SHP77 (cell line): ENCODE measurements at regions not wholly inside any gene's neighbourhood (a gene's known extent, or its start where the extent isn't known, plus 50 kb on each side); places are given as distances from the start of the nearest gene placed in this dataset.

Experiments
- DNase-seq, 2 experiments: peaks; one replicate each; lab custom pipeline; 2025; lab: John Stamatoyannopoulos, UW

GRCh38 chr12:46468813-46469212, 96.2 kb upstream of the SLC38A2 start:
- no peak for DNase-seq

- DNase-seq = no peak
These were observed 95.6 kb upstream of the SLC38A2 start for GRCh38 chr12:46468160-46468559.

- no peak for DNase-seq
These were observed 92.7 kb upstream of the SLC38A2 start for GRCh38 chr12:46465307-46465706.

GRCh38 chr12:46464863-46465262, 92.3 kb upstream of the SLC38A2 start:
- DNase-seq = no peak

GRCh38 chr12:46462641-46463355, 90.2 kb upstream of the SLC38A2 start:
- no peak for DNase-seq

- DNase-seq = no peak
These were observed 89.5 kb upstream of the SLC38A2 start for GRCh38 chr12:46461907-46462640.

- DNase-seq = no peak
These were observed 88.9 kb upstream of the SLC38A2 start for GRCh38 chr12:46461459-46461858.

- DNase-seq = no peak
These were observed 88.2 kb upstream of the SLC38A2 start for GRCh38 chr12:46460682-46461210.

- no peak for DNase-seq
These were observed 87.4 kb upstream of the SLC38A2 start for GRCh38 chr12:46459861-46460545.

- DNase-seq = no peak
These were observed 86.5 kb upstream of the SLC38A2 start for GRCh38 chr12:46459111-46459510.

- DNase-seq = no peak
These were observed 86.0 kb upstream of the SLC38A2 start for GRCh38 chr12:46458500-46459102.

GRCh38 chr12:46457958-46458357, 85.4 kb upstream of the SLC38A2 start:
- DNase-seq = no peak

GRCh38 chr12:46456356-46457334, 84.1 kb upstream of the SLC38A2 start:
- DNase-seq = no peak

GRCh38 chr12:46455648-46456352, 83.2 kb upstream of the SLC38A2 start:
- no peak for DNase-seq

GRCh38 chr12:46454981-46455380, 82.4 kb upstream of the SLC38A2 start:
- no peak for DNase-seq

GRCh38 chr12:46453428-46453827, 80.9 kb upstream of the SLC38A2 start:
- no peak for DNase-seq

- DNase-seq = no peak
These were observed 80.2 kb upstream of the SLC38A2 start for GRCh38 chr12:46452776-46453175.

- DNase-seq = no peak
These were observed 79.6 kb upstream of the SLC38A2 start for GRCh38 chr12:46452061-46452615.

- DNase-seq = no peak
These were observed 78.9 kb upstream of the SLC38A2 start for GRCh38 chr12:46451276-46452021.
